T-helper 2 cell treated with Interferon-gamma antibody and Interleukin-4, amounts not matched to agents 100 ng/mL and 5 ng/mL, for 36 hours (primary cell): ENCODE measurements at regions not wholly inside any gene's neighbourhood (a gene's known extent, or its start where the extent isn't known, plus 50 kb on each side); places are given as distances from the start of the nearest gene placed in this dataset.
"Not testable (repeated sequence)": the region's sequence is repeated elsewhere in the genome, so short reads cannot be mapped to it uniquely, and the experiment has no call there.

ENCODE experiments used
- intact Hi-C: fragments of 100-400 bp; cut with micrococcal nuclease; formaldehyde crosslinking; loops from one replicate; pipeline ENCODE4 v1.15.1; 2023

DNA sequence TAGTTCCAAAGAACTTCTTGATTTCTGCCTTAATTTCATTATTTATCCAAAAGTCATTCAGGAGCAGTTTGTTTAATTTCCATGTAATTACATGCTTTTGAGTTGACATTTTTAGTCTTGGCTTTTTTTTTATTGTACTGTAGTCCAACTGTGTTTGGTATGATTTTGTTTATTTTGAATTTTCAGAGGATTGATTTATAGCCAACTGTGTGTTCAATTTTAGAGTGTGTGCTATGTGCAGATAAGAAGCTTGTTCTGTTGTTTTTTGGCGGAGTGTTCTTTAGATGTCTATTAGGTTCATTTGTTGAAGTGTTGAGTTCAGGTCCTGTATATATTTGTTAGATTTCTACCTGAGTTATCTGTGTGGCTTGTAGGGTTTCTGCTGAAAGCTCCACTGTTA, 533.6 kb downstream of the TRAM1L1 start:
- intact Hi-C loops = no loop called here

DNA sequence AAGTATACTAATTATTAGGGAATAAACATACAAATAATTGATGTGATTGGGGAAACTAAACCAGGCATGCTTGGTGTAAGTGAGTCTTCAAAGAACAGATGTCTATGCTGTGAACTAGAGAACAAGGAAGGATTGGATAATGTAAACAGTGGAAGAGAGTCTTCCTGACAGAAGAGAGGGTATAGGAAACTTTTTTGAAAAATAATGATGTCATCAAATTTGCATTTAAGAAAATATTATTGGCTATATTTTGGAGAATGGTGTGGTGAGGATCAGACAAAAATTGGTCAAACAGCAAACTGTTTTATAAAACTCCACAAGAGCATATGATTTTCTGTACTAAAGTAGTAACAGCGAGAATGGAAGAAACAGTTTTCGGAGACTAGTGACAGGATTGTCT, 537.7 kb downstream of the TRAM1L1 start:
- intact Hi-C loops = no loop called here

DNA sequence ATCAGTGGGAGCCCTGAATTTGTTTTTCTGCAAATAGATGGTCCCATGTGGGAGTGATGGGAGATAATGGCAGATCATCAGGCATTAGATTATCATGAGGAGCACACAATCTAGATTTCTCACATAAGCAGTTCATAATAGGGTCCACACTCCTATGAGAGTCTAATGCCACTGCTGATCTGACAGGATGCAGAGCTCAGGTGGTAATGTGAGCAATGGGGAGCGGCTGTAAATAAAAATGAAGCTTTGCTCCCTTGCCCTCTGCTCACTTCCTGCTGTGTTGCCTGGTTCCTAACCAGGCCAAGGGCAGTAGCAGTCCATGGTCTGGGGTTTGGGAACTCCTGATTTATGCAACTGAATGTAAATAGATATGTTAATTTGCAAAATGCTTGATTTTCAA, 538.6 kb downstream of the TRAM1L1 start:
- intact Hi-C loops = no loop called here

DNA sequence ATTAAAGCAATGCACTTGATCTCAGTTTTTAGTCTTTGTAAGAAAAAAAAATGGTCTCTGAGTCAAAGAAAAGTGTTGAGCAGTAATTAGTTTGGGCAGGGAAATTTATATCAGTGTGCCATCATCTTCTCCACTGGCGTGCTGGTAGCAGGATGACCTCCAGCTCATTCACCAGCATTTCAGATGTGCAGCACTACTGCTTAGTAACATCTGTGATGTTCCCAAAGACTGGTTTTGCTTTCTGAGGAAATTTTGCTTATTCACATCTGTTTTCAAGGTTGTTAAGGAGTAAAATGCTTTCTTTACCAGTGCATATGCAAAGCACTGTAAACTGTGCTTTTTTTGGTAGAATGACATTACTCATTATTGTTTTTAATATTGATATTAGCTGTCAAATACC, 540.4 kb downstream of the TRAM1L1 start:
- intact Hi-C loops = no loop called here

DNA sequence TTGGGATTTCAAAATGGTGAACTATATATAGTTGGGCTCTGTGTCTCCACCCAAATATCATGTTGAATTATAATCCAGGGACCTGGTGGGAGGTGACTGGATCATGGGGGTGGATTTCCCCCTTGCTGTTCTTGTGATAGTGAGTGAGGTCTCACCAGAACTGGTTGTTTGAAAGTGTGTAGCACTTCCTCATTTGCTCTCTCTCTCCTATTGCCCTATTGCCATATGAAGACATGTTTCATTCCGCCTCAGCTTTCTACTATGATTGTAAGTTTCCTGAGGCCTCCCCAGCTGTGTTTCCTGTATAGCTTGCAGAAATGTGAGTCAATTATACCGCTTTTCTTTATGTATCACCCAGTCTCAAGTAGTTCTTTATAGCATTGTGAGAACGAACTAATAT, 545.6 kb downstream of the TRAM1L1 start:
- intact Hi-C loops = no loop called here

DNA sequence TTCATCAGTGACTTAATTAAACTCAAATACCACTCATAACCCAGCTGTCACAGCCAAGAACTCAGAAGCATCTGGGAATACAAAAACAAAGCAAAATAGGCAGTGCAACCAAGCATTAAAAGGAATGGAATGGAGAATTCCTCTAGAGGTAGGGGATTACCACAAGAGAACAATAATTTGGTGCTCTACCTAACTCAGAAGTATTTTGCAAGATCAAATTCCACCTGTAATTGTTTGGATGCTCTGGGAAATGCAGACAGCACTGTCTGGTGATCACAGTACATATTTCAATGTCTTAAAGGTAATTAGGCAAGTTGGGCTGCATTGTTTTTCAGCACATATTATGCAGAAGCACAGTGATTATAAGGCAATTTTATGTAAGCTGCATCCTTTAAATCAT, 547.5 kb downstream of the TRAM1L1 start:
- intact Hi-C loops = no loop called here

DNA sequence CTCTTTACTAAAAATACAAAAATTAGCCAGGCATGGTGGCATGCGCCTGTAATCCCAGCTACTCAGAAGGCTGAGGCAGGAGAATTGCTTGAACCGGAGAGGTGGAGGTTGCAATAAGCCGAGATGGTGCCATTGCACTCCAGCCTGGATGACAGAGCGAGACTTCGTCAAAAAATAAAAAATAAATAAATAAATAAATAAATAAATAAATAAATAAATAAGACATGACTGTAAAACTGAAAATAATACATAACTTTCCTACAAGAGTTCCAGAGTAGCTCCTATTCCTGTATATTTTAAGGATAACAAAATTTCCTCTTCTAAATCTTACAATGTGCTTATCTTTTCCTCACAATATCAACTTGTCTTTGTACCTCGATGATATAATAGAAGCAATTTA, 549.4 kb downstream of the TRAM1L1 start:
- intact Hi-C loops = not testable (repeated sequence)

DNA sequence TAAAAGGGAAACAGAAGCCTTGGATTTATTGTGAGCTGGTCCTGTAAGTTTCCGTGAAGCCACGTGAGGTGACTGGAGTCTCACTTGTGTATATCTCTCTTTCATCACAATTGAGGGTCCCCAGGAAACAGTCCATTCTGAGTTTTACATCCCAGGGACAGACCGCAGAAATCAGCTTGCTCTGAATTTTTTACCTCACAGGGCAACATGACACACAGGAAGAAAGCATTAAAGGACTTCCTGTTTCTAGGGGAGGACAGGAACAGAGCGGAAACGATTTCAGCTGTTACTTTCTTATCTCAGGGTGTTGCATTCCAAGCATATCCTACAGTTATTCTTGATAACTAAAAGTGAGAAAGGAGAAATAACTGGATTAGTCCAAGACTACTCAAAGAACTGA, 553.5 kb downstream of the TRAM1L1 start:
- intact Hi-C loops = no loop called here

DNA sequence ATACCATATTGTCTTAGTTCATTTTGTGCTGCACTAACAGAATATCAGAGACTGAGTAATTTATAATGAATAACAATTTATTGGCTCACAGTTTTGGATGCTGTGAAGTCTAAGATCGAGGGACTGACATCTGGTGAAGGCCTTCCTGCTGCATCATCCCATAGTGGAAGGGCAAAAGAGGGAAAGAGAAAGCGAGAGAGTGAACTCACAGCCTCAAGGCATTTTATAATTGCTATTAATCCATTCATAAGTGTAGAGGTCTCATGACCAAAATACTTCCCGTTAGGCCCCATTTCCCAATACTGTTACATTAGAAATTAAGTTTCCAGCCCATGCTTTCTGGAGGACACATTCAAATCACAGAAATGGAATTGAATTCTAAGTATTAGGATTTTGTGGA, 554.4 kb downstream of the TRAM1L1 start:
- intact Hi-C loops = no loop called here

DNA sequence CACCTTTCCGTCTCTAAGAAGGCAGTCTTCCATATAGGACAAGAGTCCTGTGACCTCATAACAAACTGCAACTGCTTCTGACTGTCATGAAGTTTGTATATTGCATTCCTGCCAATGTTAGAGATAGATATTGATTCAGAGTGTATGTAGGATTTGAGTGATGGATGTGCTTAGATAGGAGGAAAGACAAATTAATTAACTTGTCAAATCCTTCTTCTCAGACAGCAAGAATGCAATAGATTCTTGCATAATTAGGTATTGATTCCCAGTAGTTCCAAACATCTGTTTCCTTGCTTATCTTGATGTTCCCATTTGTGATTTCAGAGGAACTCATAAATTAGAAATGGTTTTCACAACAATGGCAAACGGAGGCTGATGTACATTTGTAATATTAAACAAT, 555.3 kb downstream of the TRAM1L1 start:
- intact Hi-C loops = no loop called here

DNA sequence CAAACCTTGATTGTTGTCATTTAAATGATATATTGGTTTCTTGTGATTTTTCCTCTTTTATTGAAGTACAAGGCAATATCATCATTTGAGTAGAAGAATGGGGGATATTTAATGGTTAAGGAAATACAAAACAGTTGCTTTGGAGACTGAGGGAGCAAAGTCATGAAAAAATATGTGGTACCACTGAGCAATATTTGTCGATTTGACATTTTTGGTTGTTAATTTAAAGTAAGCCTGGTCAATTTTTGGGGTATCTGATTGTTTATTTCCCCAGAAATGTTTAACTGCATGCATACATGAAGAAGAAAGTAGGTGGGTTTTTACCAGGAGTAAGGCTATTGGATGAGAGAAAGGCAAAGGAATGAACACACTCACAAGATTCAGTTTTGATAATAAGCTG, 556.2 kb downstream of the TRAM1L1 start:
- intact Hi-C loops = no loop called here

DNA sequence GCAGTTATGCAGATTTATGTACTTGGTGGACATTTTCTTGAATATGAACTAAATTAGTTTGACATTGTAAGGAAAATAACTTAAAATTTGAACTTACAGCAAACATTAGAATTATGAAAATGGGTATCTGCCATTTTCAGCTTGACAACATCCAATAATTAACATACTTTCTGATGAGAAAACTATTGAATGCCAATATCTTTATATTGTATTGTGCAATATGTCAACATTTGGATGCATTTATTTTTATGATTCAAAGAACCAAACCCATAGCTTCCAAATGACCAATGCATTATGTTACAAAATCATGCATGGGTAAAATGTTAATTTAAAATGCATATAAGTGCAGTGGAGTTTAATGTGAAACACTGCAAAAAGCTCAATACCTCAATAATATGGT, 562.5 kb downstream of the TRAM1L1 start:
- intact Hi-C loops = no loop called here

DNA sequence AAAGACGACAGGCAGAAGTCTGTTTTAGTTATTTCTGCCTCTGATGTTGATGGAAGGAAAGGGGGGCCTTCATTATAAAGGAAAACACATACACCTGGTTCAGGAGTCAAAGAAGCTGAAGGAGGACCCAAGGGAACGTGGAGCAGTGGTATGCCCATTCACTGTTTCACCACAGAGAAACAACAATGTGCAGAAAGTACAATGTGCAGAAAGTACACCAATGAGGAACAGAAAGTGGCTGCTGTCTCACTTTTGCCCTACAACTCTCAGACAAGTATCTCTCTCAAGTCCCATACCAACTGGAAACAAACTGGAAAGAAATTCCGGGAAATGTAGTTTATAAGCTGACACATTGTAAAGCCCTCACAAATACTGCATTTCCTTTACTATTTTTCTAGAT, 564.5 kb downstream of the TRAM1L1 start:
- intact Hi-C loops = no loop called here

DNA sequence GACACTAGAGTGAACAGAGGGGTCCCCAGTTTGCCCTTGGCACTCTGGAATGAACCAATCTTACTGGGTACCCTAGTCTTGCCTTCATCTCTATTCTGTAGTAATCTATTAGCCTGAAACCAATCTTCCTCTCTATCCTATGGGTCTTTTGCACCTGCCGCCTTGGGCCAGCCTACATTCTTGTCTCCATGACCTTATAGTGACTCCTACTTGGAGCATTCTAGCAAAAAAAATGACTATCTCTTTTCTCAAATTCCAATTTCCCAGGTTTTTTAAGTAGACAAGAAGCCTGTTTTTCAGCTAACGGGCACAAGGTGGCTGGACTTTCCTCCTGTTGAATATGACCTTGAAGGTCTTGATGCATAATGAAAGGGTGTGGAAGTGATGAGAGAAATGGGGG, 568.7 kb downstream of the TRAM1L1 start:
- intact Hi-C loops = no loop called here

DNA sequence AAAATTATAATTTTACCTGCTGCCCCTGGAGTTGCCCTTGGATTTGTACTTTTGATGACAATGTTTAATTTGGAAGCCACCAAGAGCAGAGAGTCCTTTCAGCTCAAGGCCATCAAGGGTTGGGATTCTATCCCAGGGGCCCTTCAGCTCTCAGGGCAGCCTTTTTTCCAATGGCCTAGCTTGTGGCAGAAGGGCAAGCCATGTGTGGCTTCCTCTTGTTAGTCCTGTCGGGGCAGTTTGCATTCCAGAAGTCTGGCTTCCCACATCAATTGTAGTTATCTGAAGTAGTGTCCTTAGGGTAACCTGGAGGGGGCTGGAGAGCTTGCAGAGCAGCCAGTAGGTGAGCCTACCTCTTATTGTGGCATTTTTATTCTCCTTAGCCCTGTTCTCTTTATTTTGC, 569.4 kb downstream of the TRAM1L1 start:
- intact Hi-C loops = no loop called here

DNA sequence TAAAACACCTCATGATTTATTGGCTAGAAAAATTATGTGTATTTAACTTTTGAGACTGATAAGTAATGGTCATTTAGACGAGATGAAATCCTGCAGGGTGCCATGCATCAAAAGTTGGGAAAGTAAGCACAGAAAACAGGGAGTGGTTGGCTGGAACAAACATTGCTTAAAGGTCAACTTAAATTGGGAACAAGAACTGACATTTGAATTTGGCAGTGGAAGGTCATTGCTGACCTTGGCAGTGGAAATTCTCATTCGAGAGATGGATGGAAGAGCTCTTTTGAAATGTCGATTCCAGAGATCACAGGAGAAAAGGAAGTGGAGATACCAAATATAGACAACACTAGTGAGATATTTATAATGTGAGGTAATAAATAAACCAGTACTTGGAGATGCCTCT, 572.8 kb downstream of the TRAM1L1 start:
- intact Hi-C loops = no loop called here

DNA sequence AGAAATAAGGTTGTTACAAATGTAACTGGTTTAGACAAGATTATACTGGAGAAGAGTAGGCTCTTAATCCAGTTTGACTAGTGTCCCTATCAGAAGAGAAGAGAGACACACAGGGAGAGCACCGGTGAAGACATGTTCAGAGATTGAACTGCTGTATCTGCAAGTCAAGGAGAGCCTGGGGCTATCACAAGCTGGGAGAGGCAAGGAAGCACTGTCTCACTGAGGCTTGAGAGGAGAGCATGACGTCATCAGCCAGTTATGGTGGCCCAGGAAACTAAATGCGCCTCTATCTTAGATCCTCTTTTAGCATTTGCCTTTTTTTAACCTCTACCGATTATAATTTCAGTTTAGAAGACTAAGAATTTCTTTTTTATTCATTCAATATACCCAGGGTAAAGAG, 583.4 kb downstream of the TRAM1L1 start:
- intact Hi-C loops = no loop called here

DNA sequence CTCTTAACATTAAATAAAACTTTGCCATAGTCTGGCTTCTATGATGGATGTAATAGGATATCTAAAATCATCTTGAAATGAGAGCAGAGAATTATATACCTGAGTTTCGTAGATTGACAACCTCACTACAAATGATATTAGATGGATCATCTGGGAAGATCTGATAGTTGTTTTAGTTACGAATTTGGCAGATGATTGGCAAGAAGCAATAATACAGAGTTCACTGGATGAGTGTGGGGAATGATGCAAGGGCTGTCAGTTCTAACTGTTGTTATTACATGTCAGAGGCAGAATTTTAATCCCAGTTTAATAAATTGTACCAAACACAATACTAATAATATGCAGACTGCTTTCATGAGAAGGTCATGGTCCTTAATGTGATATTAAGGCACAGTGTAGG, 585.2 kb downstream of the TRAM1L1 start:
- intact Hi-C loops = no loop called here

DNA sequence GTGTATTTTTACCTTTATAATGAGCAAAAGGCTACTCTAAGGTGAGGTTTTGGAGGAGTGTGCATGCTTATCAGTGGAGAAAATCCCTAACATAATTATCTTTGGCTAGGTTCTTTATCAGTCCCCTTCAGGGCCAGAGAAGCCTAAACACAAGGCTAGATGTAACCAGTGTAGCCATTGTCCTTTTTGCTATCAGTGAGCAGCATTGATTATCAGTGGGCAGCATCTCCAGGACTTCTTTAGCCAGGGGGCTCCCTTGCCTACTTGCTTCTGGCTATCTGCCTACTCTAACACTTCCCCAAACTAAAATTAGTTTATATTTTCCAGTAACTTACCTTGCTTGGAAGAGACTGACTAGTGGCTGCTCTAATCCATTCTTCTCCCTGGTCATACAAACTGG, 595.6 kb downstream of the TRAM1L1 start:
- intact Hi-C loops = no loop called here

DNA sequence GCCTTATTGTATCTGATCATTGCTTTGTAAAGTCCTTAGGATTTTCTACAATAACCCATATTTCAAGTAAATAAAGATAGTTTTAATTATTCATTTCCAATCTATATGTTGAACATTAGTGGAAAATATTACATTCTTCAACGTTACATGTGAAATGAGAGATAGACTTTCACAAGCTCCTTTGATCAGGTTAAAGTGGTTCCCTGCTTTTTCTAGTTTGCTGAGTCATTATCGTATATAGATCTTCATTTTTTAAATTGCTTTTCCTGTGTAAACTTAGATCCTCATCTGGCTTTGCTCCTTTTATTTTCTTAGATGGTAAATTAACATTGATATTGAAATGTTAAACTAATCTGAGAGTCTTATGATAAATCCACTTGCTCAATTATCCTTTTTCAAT, 599.0 kb downstream of the TRAM1L1 start:
- intact Hi-C loops = no loop called here

DNA sequence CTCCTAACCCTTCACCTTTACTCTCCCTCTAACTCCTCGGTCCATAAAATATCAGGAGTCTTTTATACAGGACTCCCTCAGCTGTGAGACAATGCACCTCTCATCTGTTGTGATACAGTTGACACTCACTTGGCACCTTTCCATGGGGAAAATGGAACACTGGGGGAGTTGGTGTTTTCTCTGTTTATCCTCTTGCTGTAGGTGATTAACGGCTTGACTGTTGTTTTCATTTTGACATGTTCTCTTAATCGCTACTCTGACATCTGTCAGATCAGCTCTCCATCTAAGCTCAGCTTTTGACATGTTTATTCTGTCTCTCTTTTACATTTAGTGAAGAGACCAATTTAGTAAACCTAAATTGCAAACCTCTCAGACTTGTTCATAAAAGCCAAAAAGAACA, 604.8 kb downstream of the TRAM1L1 start:
- intact Hi-C loops = no loop called here

DNA sequence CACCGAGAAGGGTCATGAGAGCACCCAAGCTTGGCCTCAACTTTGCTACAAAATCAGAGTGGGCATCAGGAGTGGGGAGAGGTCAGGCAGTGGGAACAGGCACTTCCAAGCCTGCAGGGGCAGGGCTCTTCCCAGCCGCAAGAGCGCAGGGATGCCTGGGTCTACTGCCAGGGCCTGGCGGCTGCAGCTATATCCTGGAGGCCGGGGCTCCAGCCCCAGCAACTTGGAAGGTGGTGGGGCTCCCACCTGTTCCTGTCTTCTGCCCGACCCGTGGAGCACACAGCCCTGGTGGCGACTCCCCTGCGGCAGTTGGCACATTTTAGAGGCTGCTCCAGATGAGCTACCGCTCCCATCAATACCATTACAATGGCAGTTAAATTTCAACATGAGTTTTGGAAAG, 607.0 kb downstream of the TRAM1L1 start:
- intact Hi-C loops = no loop called here

DNA sequence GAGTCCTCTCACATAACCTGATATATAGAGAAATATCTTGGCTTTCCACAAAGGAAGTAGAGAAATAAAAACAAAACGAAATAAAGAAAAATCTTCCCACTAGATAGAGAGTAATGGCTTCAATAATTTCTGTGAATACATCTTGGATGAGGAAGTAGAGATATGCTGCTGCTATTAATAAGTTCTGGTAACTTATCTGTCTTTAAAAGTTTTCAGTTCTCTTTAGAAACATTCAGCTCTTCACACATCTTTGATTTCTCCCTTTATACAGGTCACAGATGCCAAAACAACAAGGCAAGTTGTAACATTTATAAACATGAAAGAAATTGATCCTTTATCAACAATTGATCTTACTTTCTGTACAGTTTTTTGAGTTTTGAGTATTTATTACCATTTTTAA, 615.8 kb downstream of the TRAM1L1 start:
- intact Hi-C loops = no loop called here

DNA sequence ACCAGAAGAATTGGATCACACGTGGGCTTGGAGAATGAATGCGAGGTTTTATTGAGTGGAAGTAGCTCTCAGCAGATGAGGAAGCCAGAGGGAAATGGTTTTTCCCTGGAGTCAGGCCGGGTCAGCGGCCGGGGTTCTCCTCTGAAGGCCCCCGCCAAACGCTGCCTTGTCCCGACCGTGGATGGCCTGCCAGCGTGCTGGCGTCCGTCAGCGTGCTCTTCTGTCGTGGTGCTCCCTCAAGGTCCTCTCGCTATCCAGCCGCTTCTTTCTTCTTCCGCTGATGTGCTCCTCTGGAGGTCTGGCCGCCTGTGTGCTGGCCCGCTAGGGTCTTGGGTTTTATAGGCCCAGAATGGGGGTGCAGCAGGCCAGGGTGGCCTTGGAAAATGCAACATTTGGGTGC, 632.2 kb downstream of the TRAM1L1 start:
- intact Hi-C loops = no loop called here

DNA sequence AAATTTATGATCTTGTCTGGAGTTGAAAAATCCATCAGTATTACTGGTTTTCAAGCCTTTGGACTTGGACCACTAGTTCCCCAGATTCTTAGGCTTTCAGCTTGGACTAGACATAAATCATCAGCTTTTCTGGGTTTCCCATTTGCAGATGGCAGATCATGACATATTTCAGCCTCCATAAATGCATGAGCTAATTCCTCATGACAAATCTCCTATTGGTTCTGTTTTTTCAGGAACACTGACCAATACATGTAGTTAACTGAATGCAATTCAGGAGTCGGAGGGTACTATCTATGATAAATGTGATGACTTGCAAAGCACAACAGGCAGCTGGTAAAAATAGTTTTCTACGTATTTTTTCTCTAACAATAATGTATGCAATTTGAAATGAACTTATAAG, 635.6 kb downstream of the TRAM1L1 start:
- intact Hi-C loops = no loop called here
